ENCODE measurements at regions not wholly inside any gene's neighbourhood (a gene's known extent, or its start where the extent isn't known, plus 50 kb on each side); places are given as distances from the start of the nearest gene placed in this dataset.

GRCh38 chr17:34054495-34054894 is 200.6 kb upstream of the CCL2 start:
- no peak overlapping the region for H3K4me2 ChIP-seq (ENCODE audit: insufficient read depth, low read length)
- H3K27ac ChIP-seq (ENCODE audit: insufficient read depth, low read depth, low read length) = no peak overlapping the region
- intact Hi-C loops (cut with micrococcal nuclease) (no loop called here), dilution Hi-C loops (cut with MboI; ENCODE audit: extremely low pct_ligation_motif_present, low sequenced_read_pairs) (no loop called here)
- TF ChIP-seq FOS (IDR thresholded peaks at IDR 0.05; ENCODE audit: borderline replicate concordance, insufficient read depth, low read length) (no peak), GATA2 (IDR thresholded peaks at IDR 0.05; ENCODE audit: insufficient read depth, insufficient read length, low read depth, low read length) (no peak), CTCF (IDR thresholded peaks at IDR 0.05; ENCODE audit: extremely low read depth in 1 of 2, insufficient read depth in 1 of 2, low read depth in 1 of 2, low read length in 2 of 2) (no peak), JUN (IDR thresholded peaks at IDR 0.05; ENCODE audit: borderline replicate concordance, insufficient read depth, insufficient read length, low read depth) (no peak)
- no peak overlapping the region for H2AFZ ChIP-seq (ENCODE audit: low read depth, low read length)
- no peak for FAIRE-seq
- no peaks in the 10 kb centered on the region for H3K9me3 ChIP-seq (replicated peaks; ENCODE audit: control insufficient read depth, insufficient read depth, low read length)
- no peak for DNase-seq (ENCODE audit: low read depth, low spot score)
- no peaks in the 10 kb centered on the region for H3K36me3 ChIP-seq (ENCODE audit: control insufficient read depth in 2 of 2, extremely low read depth in 1 of 2, insufficient read depth in 2 of 2, low read length in 2 of 2)
- no TSS peak for BruUV-seq (replicated peaks)
- H3K4me1 ChIP-seq (ENCODE audit: control insufficient read depth, extremely low read depth, insufficient read depth, low read length) = no peaks in the 10 kb centered on the region
- H3K9ac ChIP-seq (replicated peaks; ENCODE audit: extremely low read depth, insufficient read depth, low read length) = no peak overlapping the region
- no peaks in the 10 kb centered on the region for H3K79me2 ChIP-seq (ENCODE audit: control insufficient read depth, insufficient read depth, low read length)
- ChIA-PET CTCF (no interaction called here), POLR2A (no interaction called here)
- H3K4me3 ChIP-seq (replicated peaks in 1 of 3; ENCODE audit: insufficient read depth in 1 of 3, low read depth in 1 of 3, low read length in 3 of 3) = no peak overlapping the region
- H3K9me1 ChIP-seq (replicated peaks; ENCODE audit: control insufficient read depth, extremely low read depth, insufficient read depth, low read length) = no peaks in the 10 kb centered on the region
- H4K20me1 ChIP-seq (replicated peaks; ENCODE audit: control insufficient read depth, extremely low read depth, insufficient read depth, low read length) = no peaks in the 10 kb centered on the region
- H3K27me3 ChIP-seq (ENCODE audit: control insufficient read depth in 2 of 2, insufficient read depth in 2 of 2, low read length in 2 of 2) = no peaks in the 10 kb centered on the region

GRCh38 chr17:34055606-34056005 is 199.5 kb upstream of the CCL2 start:
- dilution Hi-C loops (cut with MboI; ENCODE audit: extremely low pct_ligation_motif_present, low sequenced_read_pairs) (no loop called here), intact Hi-C loops (cut with micrococcal nuclease) (no loop called here)
- Histone ChIP-seq H3K4me2 (ENCODE audit: insufficient read depth, low read length) (no peak overlapping the region), H3K4me3 (replicated peaks in 1 of 3; ENCODE audit: insufficient read depth in 1 of 3, low read depth in 1 of 3, low read length in 3 of 3) (no peak overlapping the region), H4K20me1 (replicated peaks; ENCODE audit: control insufficient read depth, extremely low read depth, insufficient read depth, low read length) (no peaks in the 10 kb centered on the region), H3K79me2 (ENCODE audit: control insufficient read depth, insufficient read depth, low read length) (no peaks in the 10 kb centered on the region), H3K9ac (replicated peaks; ENCODE audit: extremely low read depth, insufficient read depth, low read length) (no peak overlapping the region), H3K9me1 (replicated peaks; ENCODE audit: control insufficient read depth, extremely low read depth, insufficient read depth, low read length) (no peaks in the 10 kb centered on the region), H3K4me1 (ENCODE audit: control insufficient read depth, extremely low read depth, insufficient read depth, low read length) (no peaks in the 10 kb centered on the region), H3K9me3 (replicated peaks; ENCODE audit: control insufficient read depth, insufficient read depth, low read length) (no peaks in the 10 kb centered on the region), H2AFZ (ENCODE audit: low read depth, low read length) (no peak overlapping the region), H3K27ac (ENCODE audit: insufficient read depth, low read depth, low read length) (no peak overlapping the region), H3K36me3 (ENCODE audit: control insufficient read depth in 2 of 2, extremely low read depth in 1 of 2, insufficient read depth in 2 of 2, low read length in 2 of 2) (no peaks in the 10 kb centered on the region), H3K27me3 (ENCODE audit: control insufficient read depth in 2 of 2, insufficient read depth in 2 of 2, low read length in 2 of 2) (no peaks in the 10 kb centered on the region)
- TF ChIP-seq MYC (IDR thresholded peaks at IDR 0.05; ENCODE audit: low read depth, low read length) = no peak
- POLR2A ChIA-PET = no interaction called here
- no TSS peak for BruUV-seq (replicated peaks)
- CTCF ChIA-PET = no interaction called here
- FAIRE-seq (no peak), DNase-seq (ENCODE audit: low read depth, low spot score) (no peak)

All from endothelial cell of umbilical vein (primary cell).